ENCODE measurements at regions not wholly inside any gene's neighbourhood (a gene's known extent, or its start where the extent isn't known, plus 50 kb on each side); places are given as distances from the start of the nearest gene placed in this dataset.
"Not testable (repeated sequence)": the region's sequence is repeated elsewhere in the genome, so short reads cannot be mapped to it uniquely, and the experiment has no call there.

GRCh38 chr6:16824845-16825685 lies 63.8 kb upstream of the ATXN1 start:
- H3K27ac Mint-ChIP-seq, result no peak overlapping the region

GRCh38 chr6:16823718-16824352 lies 62.6 kb upstream of the ATXN1 start:
- no peaks in the 10 kb centered on the region for H3K36me3 Mint-ChIP-seq (ENCODE audit: insufficient read depth in 2 of 2)
- peaks cover 27% of the 10 kb centered on the region for H3K4me1 Mint-ChIP-seq (ENCODE audit: low read depth)
- ATAC-seq (replicated peaks in 1 of 2) (no peak), DNase-seq (no peak)
- H3K27me3 Mint-ChIP-seq (ENCODE audit: low read depth), result peaks cover 47% of the 10 kb centered on the region
- no peak overlapping the region for H3K27ac Mint-ChIP-seq
- H3K4me3 Mint-ChIP-seq, result no peak overlapping the region
- H3K9me3 Mint-ChIP-seq, result no peaks in the 10 kb centered on the region

More at GRCh38 chr6:16824845-16825685, 63.8 kb upstream of the ATXN1 start:
- ATAC-seq (replicated peaks in 1 of 2) (peak in 1 of 2 donors; percentile 55), DNase-seq (peak in 1 of 2 donors; percentile 3)
- H3K9me3 Mint-ChIP-seq, result no peaks in the 10 kb centered on the region
- peaks cover 27% of the 10 kb centered on the region for H3K4me1 Mint-ChIP-seq (ENCODE audit: low read depth)
- H3K36me3 Mint-ChIP-seq (ENCODE audit: insufficient read depth in 2 of 2), result no peaks in the 10 kb centered on the region
- peaks cover 54% of the 10 kb centered on the region for H3K27me3 Mint-ChIP-seq (ENCODE audit: low read depth)
- H3K4me3 Mint-ChIP-seq, result peak overlapping the region in 1 of 2 donors; percentile 28

GRCh38 chr6:16822975-16823717 lies 61.9 kb upstream of the ATXN1 start:
- no peak overlapping the region for H3K4me3 Mint-ChIP-seq
- DNase-seq (no peak), ATAC-seq (replicated peaks in 1 of 2) (no peak)
- peaks cover 22% of the 10 kb centered on the region for H3K4me1 Mint-ChIP-seq (ENCODE audit: low read depth)
- H3K27ac Mint-ChIP-seq, result no peak overlapping the region
- H3K27me3 Mint-ChIP-seq (ENCODE audit: low read depth), result peaks cover 47% of the 10 kb centered on the region
- no peaks in the 10 kb centered on the region for H3K9me3 Mint-ChIP-seq
- no peaks in the 10 kb centered on the region for H3K36me3 Mint-ChIP-seq (ENCODE audit: insufficient read depth in 2 of 2)

GRCh38 chr6:16822529-16822928 lies 61.3 kb upstream of the ATXN1 start:
- Mint-ChIP-seq H3K4me3 (no peak overlapping the region), H3K27ac (no peak overlapping the region), H3K36me3 (ENCODE audit: insufficient read depth in 2 of 2) (no peaks in the 10 kb centered on the region), H3K27me3 (ENCODE audit: low read depth) (peaks cover 50% of the 10 kb centered on the region), H3K4me1 (ENCODE audit: low read depth) (peaks cover 18% of the 10 kb centered on the region), H3K9me3 (no peaks in the 10 kb centered on the region)
- no peak for ATAC-seq (replicated peaks in 1 of 2)
- no peak for DNase-seq

- DNase-seq, result no peak
- Mint-ChIP-seq H3K4me1 (ENCODE audit: low read depth) (peaks cover 13% of the 10 kb centered on the region), H3K4me3 (no peak overlapping the region), H3K27ac (no peak overlapping the region), H3K9me3 (no peaks in the 10 kb centered on the region), H3K27me3 (ENCODE audit: low read depth) (peaks cover 44% of the 10 kb centered on the region), H3K36me3 (ENCODE audit: insufficient read depth in 2 of 2) (no peaks in the 10 kb centered on the region)
- ATAC-seq (replicated peaks in 1 of 2), result no peak
Observed at GRCh38 chr6:16821834-16822264, 60.6 kb upstream of the ATXN1 start.

- H3K9me3 Mint-ChIP-seq; ATAC-seq (replicated peaks in 1 of 2); H3K27ac Mint-ChIP-seq; H3K4me3 Mint-ChIP-seq; DNase-seq; H3K36me3 Mint-ChIP-seq (ENCODE audit: insufficient read depth in 2 of 2); H3K4me1 Mint-ChIP-seq (ENCODE audit: low read depth): not testable (repeated sequence)
- peaks cover 34% of the 10 kb centered on the region for H3K27me3 Mint-ChIP-seq (ENCODE audit: low read depth)
Observed at GRCh38 chr6:16820262-16820661, 59.0 kb upstream of the ATXN1 start.

- Mint-ChIP-seq H3K36me3 (ENCODE audit: insufficient read depth in 2 of 2) (no peaks in the 10 kb centered on the region), H3K27ac (no peak overlapping the region), H3K9me3 (no peaks in the 10 kb centered on the region), H3K4me3 (no peak overlapping the region), H3K27me3 (ENCODE audit: low read depth) (peaks cover 29% of the 10 kb centered on the region), H3K4me1 (ENCODE audit: low read depth) (peaks cover 4% of the 10 kb centered on the region)
- DNase-seq, result no peak
- no peak for ATAC-seq (replicated peaks in 1 of 2)
Observed at GRCh38 chr6:16819752-16820151, 58.5 kb upstream of the ATXN1 start.

GRCh38 chr6:16818992-16819626 lies 57.8 kb upstream of the ATXN1 start:
- peaks cover 23% of the 10 kb centered on the region for H3K27me3 Mint-ChIP-seq (ENCODE audit: low read depth)
- peaks cover 0 to under 1% of the 10 kb centered on the region in 2 donors for H3K36me3 Mint-ChIP-seq (ENCODE audit: insufficient read depth in 2 of 2)
- H3K4me1 Mint-ChIP-seq (ENCODE audit: low read depth), result no peaks in the 10 kb centered on the region
- H3K4me3 Mint-ChIP-seq, result no peak overlapping the region
- ATAC-seq (replicated peaks in 1 of 2), result no peak
- no peak overlapping the region for H3K27ac Mint-ChIP-seq
- peaks cover 0 to 1% of the 10 kb centered on the region in 2 donors for H3K9me3 Mint-ChIP-seq
- no peak for DNase-seq

GRCh38 chr6:16817594-16817993 lies 56.3 kb upstream of the ATXN1 start:
- peaks cover 9 to 10% of the 10 kb centered on the region in 2 donors for H3K36me3 Mint-ChIP-seq (ENCODE audit: insufficient read depth in 2 of 2)
- no peak for DNase-seq
- no peak overlapping the region for H3K27ac Mint-ChIP-seq
- peaks cover 20% of the 10 kb centered on the region for H3K27me3 Mint-ChIP-seq (ENCODE audit: low read depth)
- no peak overlapping the region for H3K4me3 Mint-ChIP-seq
- H3K9me3 Mint-ChIP-seq, result peaks cover 9 to 13% of the 10 kb centered on the region in 2 donors
- no peaks in the 10 kb centered on the region for H3K4me1 Mint-ChIP-seq (ENCODE audit: low read depth)
- ATAC-seq (replicated peaks in 1 of 2), result no peak

GRCh38 chr6:16816891-16817290 lies 55.6 kb upstream of the ATXN1 start:
- Mint-ChIP-seq H3K27ac (no peak overlapping the region), H3K9me3 (peaks cover 14 to 20% of the 10 kb centered on the region in 2 donors), H3K27me3 (ENCODE audit: low read depth) (peaks cover 24% of the 10 kb centered on the region), H3K4me3 (no peak overlapping the region), H3K4me1 (ENCODE audit: low read depth) (no peaks in the 10 kb centered on the region), H3K36me3 (ENCODE audit: insufficient read depth in 2 of 2) (peaks cover 13 to 18% of the 10 kb centered on the region in 2 donors)
- no peak for ATAC-seq (replicated peaks in 1 of 2)
- DNase-seq, result no peak

- H3K27me3 Mint-ChIP-seq (ENCODE audit: low read depth), result peaks cover 17% of the 10 kb centered on the region
- H3K27ac Mint-ChIP-seq, result no peak overlapping the region
- no peaks in the 10 kb centered on the region for H3K4me1 Mint-ChIP-seq (ENCODE audit: low read depth)
- H3K9me3 Mint-ChIP-seq, result peaks cover 20 to 24% of the 10 kb centered on the region in 2 donors
- H3K4me3 Mint-ChIP-seq, result no peak overlapping the region
- peaks cover 15 to 24% of the 10 kb centered on the region in 2 donors for H3K36me3 Mint-ChIP-seq (ENCODE audit: insufficient read depth in 2 of 2)
- no peak for ATAC-seq (replicated peaks in 1 of 2)
- no peak for DNase-seq
Observed at GRCh38 chr6:16812993-16813392, 51.7 kb upstream of the ATXN1 start.

- H3K27me3 Mint-ChIP-seq (ENCODE audit: low read depth), result peaks cover 12% of the 10 kb centered on the region
- H3K4me1 Mint-ChIP-seq (ENCODE audit: low read depth), result no peaks in the 10 kb centered on the region
- no peak overlapping the region for H3K27ac Mint-ChIP-seq
- peaks cover 15 to 24% of the 10 kb centered on the region in 2 donors for H3K36me3 Mint-ChIP-seq (ENCODE audit: insufficient read depth in 2 of 2)
- ATAC-seq (replicated peaks in 1 of 2) (no peak), DNase-seq (no peak)
- H3K9me3 Mint-ChIP-seq, result peaks cover 20 to 24% of the 10 kb centered on the region in 2 donors
- H3K4me3 Mint-ChIP-seq, result no peak overlapping the region
Observed at GRCh38 chr6:16811277-16811979, 50.2 kb upstream of the ATXN1 start.
